ENCODE measurements at regions not wholly inside any gene's neighbourhood (a gene's known extent, or its start where the extent isn't known, plus 50 kb on each side); places are given as distances from the start of the nearest gene placed in this dataset.

- Histone ChIP-seq H3K4me3 (no peak overlapping the region), H3K36me3 (no peaks in the 10 kb centered on the region), H3K9me3 (no peaks in the 10 kb centered on the region), H3K27ac (no peak overlapping the region), H3K27me3 (replicated peaks; ENCODE audit: insufficient read depth) (no peaks in the 10 kb centered on the region), H3K4me1 (replicated peaks) (no peaks in the 10 kb centered on the region)
- no peak for DNase-seq (ENCODE audit: low spot score)
- intact Hi-C loops (cut with DNase I) = no loop called here
- 100% methylated on average over 1 of the region's 1 CpG for WGBS
- TF ChIP-seq POLR2AphosphoS5 (IDR thresholded peaks at IDR 0.05) (no peak), POLR2A (IDR thresholded peaks at IDR 0.05) (no peak), CTCF (IDR thresholded peaks at IDR 0.05) (no peak)
These were observed 61.6 kb upstream of the MAF start for GRCh38 chr16:79662122-79662521.

DNA sequence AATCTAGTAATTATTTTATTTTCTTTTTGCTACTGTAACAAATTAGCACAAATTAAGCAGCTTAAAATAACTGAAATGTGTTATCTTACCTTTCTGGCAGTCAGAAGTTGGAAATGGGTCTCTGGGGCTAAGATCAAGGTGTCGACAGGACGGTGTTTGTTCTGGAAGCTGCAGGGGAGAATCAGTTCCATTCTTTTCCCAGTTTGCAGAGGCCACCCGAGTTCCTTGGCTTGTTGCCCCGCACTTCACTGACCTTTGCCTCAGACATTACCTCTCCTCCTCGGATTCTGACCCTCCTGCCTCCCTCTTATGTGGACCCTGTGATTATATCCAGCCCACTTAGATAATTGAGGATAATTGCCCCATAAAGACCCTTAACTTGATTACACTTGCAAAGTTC, 61.0 kb upstream of the MAF start:
- TF ChIP-seq POLR2A (IDR thresholded peaks at IDR 0.05) (no peak), POLR2AphosphoS5 (IDR thresholded peaks at IDR 0.05) (no peak), CTCF (IDR thresholded peaks at IDR 0.05) (no peak)
- no peaks in the 10 kb centered on the region for H3K9me3 ChIP-seq
- H3K27me3 ChIP-seq (replicated peaks; ENCODE audit: insufficient read depth) = no peaks in the 10 kb centered on the region
- H3K4me3 ChIP-seq = no peak overlapping the region
- no peak overlapping the region for H3K27ac ChIP-seq
- intact Hi-C loops (cut with DNase I) = no loop called here
- DNase-seq (ENCODE audit: low spot score) = no peak
- no peaks in the 10 kb centered on the region for H3K36me3 ChIP-seq
- no peaks in the 10 kb centered on the region for H3K4me1 ChIP-seq (replicated peaks)
- WGBS = 81% methylated on average over 5 of the region's 5 CpGs

- Histone ChIP-seq H3K27me3 (replicated peaks; ENCODE audit: insufficient read depth) (no peaks in the 10 kb centered on the region), H3K4me3 (no peak overlapping the region), H3K9me3 (no peaks in the 10 kb centered on the region), H3K36me3 (no peaks in the 10 kb centered on the region), H3K4me1 (replicated peaks) (no peaks in the 10 kb centered on the region), H3K27ac (no peak overlapping the region)
- DNase-seq (ENCODE audit: low spot score) = no peak
- WGBS = 43% methylated on average over 5 of the region's 5 CpGs
- TF ChIP-seq POLR2AphosphoS5 (IDR thresholded peaks at IDR 0.05) (no peak), POLR2A (IDR thresholded peaks at IDR 0.05) (no peak), CTCF (IDR thresholded peaks at IDR 0.05) (no peak)
- intact Hi-C loops (cut with DNase I) = no loop called here
These were observed 58.8 kb upstream of the MAF start for GRCh38 chr16:79659344-79659743.

DNA sequence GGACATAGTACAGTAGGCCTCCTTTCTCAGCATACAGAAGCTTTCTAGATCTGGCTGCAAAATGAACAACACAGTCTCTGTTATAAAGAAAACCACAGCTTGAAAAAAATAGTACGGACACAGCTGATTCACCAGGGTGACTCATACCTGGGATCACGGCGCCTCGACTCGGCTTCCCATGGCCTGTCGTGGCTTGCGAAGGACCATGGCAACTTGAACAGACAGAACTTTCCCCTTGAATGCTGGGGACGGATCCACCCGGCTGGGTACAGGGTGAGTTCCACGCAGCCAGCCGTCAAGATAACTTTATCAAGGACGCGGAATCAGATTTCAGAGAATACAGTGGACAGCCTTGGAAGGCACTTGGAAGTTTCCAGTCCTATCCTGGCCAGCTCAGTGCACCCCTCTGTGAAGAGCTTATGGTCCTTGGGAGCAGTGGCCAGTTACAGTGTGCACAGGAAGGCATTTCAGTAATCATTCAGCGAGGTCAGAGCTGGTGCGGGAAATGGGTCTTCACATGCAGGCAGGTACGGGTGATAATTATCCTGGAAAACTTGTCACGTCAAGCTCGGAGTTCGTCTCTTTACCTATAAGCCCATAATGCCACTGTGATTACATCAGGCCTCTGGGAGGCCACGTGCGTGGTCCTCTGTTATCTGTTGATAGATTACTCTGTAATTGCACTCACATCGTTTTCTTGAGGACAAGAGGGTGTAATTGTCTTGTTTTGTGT, 57.9 kb upstream of the MAF start:
- H3K9me3 ChIP-seq = no peaks in the 10 kb centered on the region
- TF ChIP-seq POLR2A (IDR thresholded peaks at IDR 0.05) (no peak), POLR2AphosphoS5 (IDR thresholded peaks at IDR 0.05) (peak; percentile 79)
- H3K27ac ChIP-seq = no peak overlapping the region
- 36% methylated on average over 22 of the region's 22 CpGs for WGBS
- DNase-seq (ENCODE audit: low spot score) = peak; percentile 83
- H3K36me3 ChIP-seq = no peaks in the 10 kb centered on the region
- no peak overlapping the region for H3K4me3 ChIP-seq
- H3K27me3 ChIP-seq (replicated peaks; ENCODE audit: insufficient read depth) = no peaks in the 10 kb centered on the region
- intact Hi-C loops (cut with DNase I) = no loop called here
- no peaks in the 10 kb centered on the region for H3K4me1 ChIP-seq (replicated peaks)

GRCh38 chr16:79656553-79657115, 56.1 kb upstream of the MAF start:
- no peak for DNase-seq (ENCODE audit: low spot score)
- Histone ChIP-seq H3K36me3 (no peaks in the 10 kb centered on the region), H3K4me1 (replicated peaks) (no peaks in the 10 kb centered on the region), H3K27ac (no peak overlapping the region), H3K4me3 (no peak overlapping the region), H3K27me3 (replicated peaks; ENCODE audit: insufficient read depth) (no peaks in the 10 kb centered on the region), H3K9me3 (no peaks in the 10 kb centered on the region)
- TF ChIP-seq POLR2AphosphoS5 (IDR thresholded peaks at IDR 0.05) (no peak), CTCF (IDR thresholded peaks at IDR 0.05) (no peak), POLR2A (IDR thresholded peaks at IDR 0.05) (no peak)
- WGBS = 90% methylated on average over 6 of the region's 6 CpGs
- intact Hi-C loops (cut with DNase I) = no loop called here
